SK-N-SH treated with all-trans-retinoic acid at 6 μM for 48 hours (cell line): ENCODE measurements at regions not wholly inside any gene's neighbourhood (a gene's known extent, or its start where the extent isn't known, plus 50 kb on each side); places are given as distances from the start of the nearest gene placed in this dataset.

Experiments used
- ATAC-seq: fragments of 200-7000 bp; cut with Tn5 transposase; 3 replicates; pipeline ENCODE4 v1.9.1; 2020; ENCODE audit warnings: mild to moderate bottlenecking, moderate library complexity
- ARNTL ChIP-seq: fragments of 450-650 bp; formaldehyde crosslinking; IDR thresholded peaks from 2 replicates; pipeline ENCODE4 v1.5.0; 2020; ENCODE audit warnings: low read depth, mild to moderate bottlenecking, moderate library complexity, borderline replicate concordance
- BACH2 ChIP-seq: fragments of 250-450 bp; sonication (Bioruptor Pico); IDR thresholded peaks from 2 replicates; pipeline ENCODE4 v1.9.0; 2021; ENCODE audit warnings: mild to moderate bottlenecking, borderline replicate concordance
- CREB5 ChIP-seq: fragments of 250-450 bp; sonication (Bioruptor Pico); IDR thresholded peaks from 2 replicates; pipeline ENCODE4 v1.5.1; 2020; ENCODE audit warnings: low read depth, mild to moderate bottlenecking, moderate library complexity
- CSDC2 ChIP-seq: fragments of 250-450 bp; sonication (Bioruptor Pico); IDR thresholded peaks from 2 replicates; pipeline ENCODE4 v1.5.0; 2020; ENCODE audit warnings: mild to moderate bottlenecking, moderate library complexity
- CSRNP3 ChIP-seq: fragments of 250-450 bp; sonication (Bioruptor Pico); IDR thresholded peaks from 2 replicates; pipeline ENCODE4 v1.5.1; 2021; ENCODE audit warnings: mild to moderate bottlenecking, moderate library complexity
- ESRRG ChIP-seq: fragments of 250-450 bp; sonication (Bioruptor Pico); IDR thresholded peaks from 2 replicates; pipeline ENCODE4 v1.6.1; 2021; ENCODE audit warnings: mild to moderate bottlenecking
- GLIS3 ChIP-seq: fragments of 250-450 bp; sonication (Bioruptor Pico); IDR thresholded peaks from 2 replicates; pipeline ENCODE4 v1.5.0; 2020; ENCODE audit warnings: mild to moderate bottlenecking, moderate library complexity
- ISL1 ChIP-seq: fragments of 250-450 bp; sonication (Bioruptor Pico); IDR thresholded peaks from 2 replicates; pipeline ENCODE4 v2.1.2; 2022; ENCODE audit warnings: mild to moderate bottlenecking, moderate library complexity
- OSR1 ChIP-seq: fragments of 250-450 bp; sonication (Bioruptor Pico); IDR thresholded peaks from 2 replicates; pipeline ENCODE4 v1.8.0; 2022; ENCODE audit warnings: moderate library complexity, mild to moderate bottlenecking, inconsistent platforms
- PATZ1 ChIP-seq: fragments of 250-450 bp; sonication (Bioruptor Pico); IDR thresholded peaks from 2 replicates; pipeline ENCODE4 v1.8.0; 2020; ENCODE audit warnings: mild to moderate bottlenecking, moderate library complexity, borderline replicate concordance
- POU6F1 ChIP-seq: fragments of 250-450 bp; sonication (Bioruptor Pico); IDR thresholded peaks from 2 replicates; pipeline ENCODE4 v1.8.0; 2021; ENCODE audit warnings: low read depth, mild to moderate bottlenecking, moderate library complexity, borderline replicate concordance
- RARB ChIP-seq: fragments of 250-450 bp; sonication (Bioruptor Pico); IDR thresholded peaks from 2 replicates; pipeline ENCODE4 v1.8.0; 2021; ENCODE audit warnings: mild to moderate bottlenecking, moderate library complexity
- SNAI2 ChIP-seq: fragments of 250-450 bp; sonication (Bioruptor Pico); IDR thresholded peaks from 2 replicates; pipeline ENCODE4 v1.5.0; 2020; ENCODE audit warnings: mild to moderate bottlenecking, moderate library complexity
- TCF4 ChIP-seq: fragments of 250-450 bp; sonication (Bioruptor Pico); IDR thresholded peaks from 2 replicates; pipeline ENCODE4 v1.8.0; 2021; ENCODE audit warnings: mild to moderate bottlenecking, moderate library complexity, borderline replicate concordance
- TOX ChIP-seq: fragments of 250-450 bp; sonication (Bioruptor Pico); IDR thresholded peaks from 2 replicates; pipeline ENCODE4 v1.8.0; 2021; ENCODE audit warnings: mild to moderate bottlenecking, moderate library complexity, borderline replicate concordance
- TSHZ2 ChIP-seq: fragments of 250-450 bp; sonication (Bioruptor Pico); IDR thresholded peaks from 2 replicates; pipeline ENCODE4 v1.5.0; 2020; ENCODE audit warnings: mild to moderate bottlenecking, moderate library complexity
- ZC3H10 ChIP-seq: fragments of 250-450 bp; sonication (Bioruptor Pico); IDR thresholded peaks from 2 replicates; pipeline ENCODE4 v1.5.1; 2021; ENCODE audit warnings: mild to moderate bottlenecking, moderate library complexity
- ZFP3 ChIP-seq: fragments of 250-450 bp; sonication (Bioruptor Pico); IDR thresholded peaks from 2 replicates; pipeline ENCODE4 v1.5.0; 2020; ENCODE audit warnings: mild to moderate bottlenecking, moderate library complexity
- ZFP30 ChIP-seq: fragments of 450-650 bp; formaldehyde crosslinking; IDR thresholded peaks from 2 replicates; pipeline ENCODE4 v1.5.0; 2022; ENCODE audit warnings: mild to moderate bottlenecking, moderate library complexity
- ZNF565 ChIP-seq: fragments of 450-650 bp; formaldehyde crosslinking; conservative IDR thresholded peaks from 2 replicates; pipeline ENCODE4 v1.5.0; 2020; ENCODE audit warnings: low read depth, mild to moderate bottlenecking, moderate library complexity
- ZNF70 ChIP-seq: fragments of 450-650 bp; formaldehyde crosslinking; IDR thresholded peaks from 2 replicates; pipeline ENCODE4 v1.5.0; 2020; ENCODE audit warnings: mild to moderate bottlenecking, moderate library complexity
- ZNF8 ChIP-seq: fragments of 450-650 bp; formaldehyde crosslinking; IDR thresholded peaks from 2 replicates; pipeline ENCODE4 v1.5.0; 2020; ENCODE audit warnings: mild to moderate bottlenecking, moderate library complexity

- no peak for ATAC-seq
- TF ChIP-seq ZC3H10 (CRISPR knock-in tag) = no peak
- TF ChIP-seq CSDC2 (CRISPR knock-in tag) = no peak
- no peak for TF ChIP-seq POU6F1 (CRISPR knock-in tag)
- TF ChIP-seq ZFP3 = no peak
- TF ChIP-seq TCF4 (CRISPR knock-in tag) = no peak
- TF ChIP-seq ZNF565 (CRISPR knock-in tag) = no peak
- no peak for TF ChIP-seq ISL1 (CRISPR knock-in tag)
- no peak for TF ChIP-seq OSR1 (CRISPR knock-in tag)
- no peak for TF ChIP-seq GLIS3 (CRISPR knock-in tag)
- TF ChIP-seq ZFP30 (CRISPR knock-in tag) = no peak
- TF ChIP-seq ZNF70 (CRISPR knock-in tag) = no peak
Observed at GRCh38 chr7:159211540-159212182, 67.0 kb upstream of the VIPR2 start.

GRCh38 chr7:159210581-159211235 is 66.0 kb upstream of the VIPR2 start:
- ATAC-seq = no peak
- TF ChIP-seq CREB5 (CRISPR knock-in tag) = no peak
- no peak for TF ChIP-seq ZC3H10 (CRISPR knock-in tag)
- no peak for TF ChIP-seq OSR1 (CRISPR knock-in tag)
- no peak for TF ChIP-seq ESRRG (CRISPR knock-in tag)
- TF ChIP-seq TSHZ2 = no peak
- TF ChIP-seq BACH2 (CRISPR knock-in tag) = no peak
- no peak for TF ChIP-seq ZNF565 (CRISPR knock-in tag)
- TF ChIP-seq ZNF70 (CRISPR knock-in tag) = no peak
- TF ChIP-seq TOX = no peak

- no peak for ATAC-seq
- TF ChIP-seq ARNTL (CRISPR knock-in tag) (no peak), OSR1 (CRISPR knock-in tag) (no peak), ZNF565 (CRISPR knock-in tag) (no peak), SNAI2 (CRISPR knock-in tag) (no peak), CSDC2 (CRISPR knock-in tag) (no peak), ZFP30 (CRISPR knock-in tag) (no peak), TSHZ2 (no peak), ZC3H10 (CRISPR knock-in tag) (no peak), TCF4 (CRISPR knock-in tag) (no peak), BACH2 (CRISPR knock-in tag) (no peak), RARB (CRISPR knock-in tag) (no peak), ZNF8 (CRISPR knock-in tag) (no peak), PATZ1 (no peak), CREB5 (CRISPR knock-in tag) (no peak), ZFP3 (no peak), CSRNP3 (CRISPR knock-in tag) (no peak)
Observed at GRCh38 chr7:159209429-159209828, 64.8 kb upstream of the VIPR2 start.
